ENCODE measurements at regions not wholly inside any gene's neighbourhood (a gene's known extent, or its start where the extent isn't known, plus 50 kb on each side); places are given as distances from the start of the nearest gene placed in this dataset.

DNA sequence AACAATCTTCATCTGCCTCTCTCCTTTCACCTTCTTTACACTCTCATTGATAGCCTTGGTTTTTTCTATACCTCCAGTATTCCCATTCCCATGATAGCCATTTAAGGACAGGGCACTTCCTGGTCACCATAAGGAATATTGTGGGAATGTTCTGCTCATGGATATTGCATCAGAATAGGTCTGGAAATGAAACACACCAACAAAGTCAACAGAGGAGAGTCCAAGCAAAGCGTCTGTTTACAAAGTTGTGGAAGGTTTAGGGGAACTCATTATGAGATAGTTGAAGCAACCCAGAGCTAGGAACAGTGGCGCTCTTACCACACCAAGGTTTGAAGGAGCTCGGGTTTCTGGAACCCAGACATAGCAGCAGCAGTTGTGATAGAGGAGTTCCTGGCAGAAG, 150.3 kb upstream of the TNP1 start:
- no peaks in the 10 kb centered on the region for H3K4me1 ChIP-seq
- TF ChIP-seq EP300 (IDR thresholded peaks at IDR 0.05) = no peak
- no peak for TF ChIP-seq POLR2A (IDR thresholded peaks at IDR 0.05)
- TF ChIP-seq, protein P1, sequence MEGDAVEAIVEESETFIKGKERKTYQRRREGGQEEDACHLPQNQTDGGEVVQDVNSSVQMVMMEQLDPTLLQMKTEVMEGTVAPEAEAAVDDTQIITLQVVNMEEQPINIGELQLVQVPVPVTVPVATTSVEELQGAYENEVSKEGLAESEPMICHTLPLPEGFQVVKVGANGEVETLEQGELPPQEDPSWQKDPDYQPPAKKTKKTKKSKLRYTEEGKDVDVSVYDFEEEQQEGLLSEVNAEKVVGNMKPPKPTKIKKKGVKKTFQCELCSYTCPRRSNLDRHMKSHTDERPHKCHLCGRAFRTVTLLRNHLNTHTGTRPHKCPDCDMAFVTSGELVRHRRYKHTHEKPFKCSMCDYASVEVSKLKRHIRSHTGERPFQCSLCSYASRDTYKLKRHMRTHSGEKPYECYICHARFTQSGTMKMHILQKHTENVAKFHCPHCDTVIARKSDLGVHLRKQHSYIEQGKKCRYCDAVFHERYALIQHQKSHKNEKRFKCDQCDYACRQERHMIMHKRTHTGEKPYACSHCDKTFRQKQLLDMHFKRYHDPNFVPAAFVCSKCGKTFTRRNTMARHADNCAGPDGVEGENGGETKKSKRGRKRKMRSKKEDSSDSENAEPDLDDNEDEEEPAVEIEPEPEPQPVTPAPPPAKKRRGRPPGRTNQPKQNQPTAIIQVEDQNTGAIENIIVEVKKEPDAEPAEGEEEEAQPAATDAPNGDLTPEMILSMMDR (IDR thresholded peaks at IDR 0.05) = no peak
- no peak for TF ChIP-seq POLR2AphosphoS5 (IDR thresholded peaks at IDR 0.05)
- no peak for DNase-seq
- no peaks in the 10 kb centered on the region for H3K36me3 ChIP-seq
- 85 to 96% methylated on average over 3 of the region's 3 CpGs for WGBS, 2 donors
- no peak for ATAC-seq (ENCODE audit: low FRiP score in 2 of 2)
- no peaks in the 10 kb centered on the region for H3K27me3 ChIP-seq
- no peak overlapping the region for H3K4me3 ChIP-seq
- no peaks in the 10 kb centered on the region for H3K9me3 ChIP-seq
- H3K27ac ChIP-seq = no peak overlapping the region

DNA sequence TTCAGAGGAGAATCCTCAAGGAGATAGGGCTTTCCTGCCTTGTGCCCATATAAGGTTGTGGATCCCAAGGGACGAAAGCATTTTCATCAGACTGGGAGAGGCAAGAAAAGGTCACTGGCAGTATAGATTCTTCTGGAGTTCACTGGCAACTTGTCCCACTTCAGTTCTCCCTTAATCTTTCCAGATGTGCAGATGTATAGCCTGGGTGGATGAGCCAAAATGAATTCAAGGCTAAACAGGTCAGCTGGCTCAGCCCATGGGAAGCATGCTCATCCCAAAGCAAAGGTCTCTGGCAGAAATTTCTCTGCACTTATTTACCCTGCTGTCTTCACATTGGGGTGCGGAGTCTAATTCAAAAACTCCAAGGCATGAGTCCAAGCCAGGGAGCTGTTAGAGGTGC, 148.9 kb upstream of the TNP1 start:
- Histone ChIP-seq H3K27ac (no peak overlapping the region), H3K27me3 (no peaks in the 10 kb centered on the region), H3K9me3 (no peaks in the 10 kb centered on the region), H3K4me1 (no peaks in the 10 kb centered on the region), H3K4me3 (no peak overlapping the region), H3K36me3 (no peaks in the 10 kb centered on the region)
- no peak for TF ChIP-seq POLR2A (IDR thresholded peaks at IDR 0.05)
- TF ChIP-seq, protein P1 (IDR thresholded peaks at IDR 0.05) = no peak
- no peak for TF ChIP-seq POLR2AphosphoS5 (IDR thresholded peaks at IDR 0.05)
- no peak for TF ChIP-seq EP300 (IDR thresholded peaks at IDR 0.05)
- no peak for DNase-seq
- WGBS, 2 donors = 94 to 100% methylated on average over 1 of the region's 2 CpGs
- ATAC-seq (ENCODE audit: low FRiP score in 2 of 2) = no peak

DNA sequence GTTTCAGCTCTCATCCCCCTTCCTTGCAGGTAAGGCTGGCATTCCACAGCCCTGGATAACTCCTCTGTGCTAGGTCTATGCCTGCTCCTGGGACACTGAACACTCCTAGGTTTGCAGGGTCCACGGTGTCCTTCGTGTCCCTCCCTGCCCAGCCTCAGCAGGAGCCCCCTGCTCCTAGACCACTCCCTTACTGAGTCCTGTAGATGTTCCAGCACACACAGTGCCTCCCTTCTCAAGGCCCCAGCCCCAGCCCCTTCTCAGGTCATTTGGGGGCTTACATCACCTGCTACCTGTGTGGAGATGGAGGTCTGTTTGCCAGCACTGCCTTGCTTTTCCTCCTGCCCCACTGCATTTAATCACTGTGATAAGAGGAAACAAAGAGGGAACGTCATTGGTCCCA, 146.4 kb upstream of the TNP1 start:
- Histone ChIP-seq H3K4me3 (no peak overlapping the region), H3K9me3 (no peaks in the 10 kb centered on the region), H3K36me3 (no peaks in the 10 kb centered on the region), H3K4me1 (no peaks in the 10 kb centered on the region), H3K27me3 (no peaks in the 10 kb centered on the region), H3K27ac (no peak overlapping the region)
- TF ChIP-seq, protein P1 (IDR thresholded peaks at IDR 0.05) = no peak
- no peak for TF ChIP-seq POLR2AphosphoS5 (IDR thresholded peaks at IDR 0.05)
- TF ChIP-seq POLR2A (IDR thresholded peaks at IDR 0.05) = no peak
- TF ChIP-seq EP300 (IDR thresholded peaks at IDR 0.05) = no peak
- DNase-seq (no peak), ATAC-seq (ENCODE audit: low FRiP score in 2 of 2) (no peak)
- 80% methylated on average over 3 of the region's 3 CpGs for WGBS, 2 donors

DNA sequence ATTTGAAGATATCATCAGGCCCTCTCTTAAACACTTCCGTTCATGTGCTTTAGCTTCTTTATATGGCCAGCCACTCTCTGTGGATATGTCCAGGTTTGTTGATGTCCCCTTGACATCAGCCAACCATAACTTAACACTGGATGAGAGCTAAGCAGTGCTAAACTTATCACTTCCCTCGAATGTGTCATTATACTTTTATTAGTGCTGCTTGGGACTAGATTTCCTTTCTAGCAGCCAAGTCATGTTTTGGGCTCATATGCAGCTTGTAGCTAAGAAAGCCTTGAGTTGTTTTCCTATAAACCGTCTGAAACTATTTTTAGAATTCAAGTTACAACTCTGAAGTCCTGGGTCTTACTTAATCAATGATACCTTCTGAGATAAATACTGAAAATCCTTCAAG, 144.8 kb upstream of the TNP1 start:
- WGBS, 2 donors = 67 to 68% methylated on average over 3 of the region's 3 CpGs
- no peaks in the 10 kb centered on the region for H3K9me3 ChIP-seq
- H3K4me3 ChIP-seq = no peak overlapping the region
- no peak overlapping the region for H3K27ac ChIP-seq
- H3K36me3 ChIP-seq = no peaks in the 10 kb centered on the region
- no peaks in the 10 kb centered on the region for H3K4me1 ChIP-seq
- no peak for ATAC-seq (ENCODE audit: low FRiP score in 2 of 2)
- TF ChIP-seq POLR2A (IDR thresholded peaks at IDR 0.05) (no peak), POLR2AphosphoS5 (IDR thresholded peaks at IDR 0.05) (no peak), EP300 (IDR thresholded peaks at IDR 0.05) (no peak)
- TF ChIP-seq, protein P1 (IDR thresholded peaks at IDR 0.05) = no peak
- no peak for DNase-seq
- no peaks in the 10 kb centered on the region for H3K27me3 ChIP-seq

DNA sequence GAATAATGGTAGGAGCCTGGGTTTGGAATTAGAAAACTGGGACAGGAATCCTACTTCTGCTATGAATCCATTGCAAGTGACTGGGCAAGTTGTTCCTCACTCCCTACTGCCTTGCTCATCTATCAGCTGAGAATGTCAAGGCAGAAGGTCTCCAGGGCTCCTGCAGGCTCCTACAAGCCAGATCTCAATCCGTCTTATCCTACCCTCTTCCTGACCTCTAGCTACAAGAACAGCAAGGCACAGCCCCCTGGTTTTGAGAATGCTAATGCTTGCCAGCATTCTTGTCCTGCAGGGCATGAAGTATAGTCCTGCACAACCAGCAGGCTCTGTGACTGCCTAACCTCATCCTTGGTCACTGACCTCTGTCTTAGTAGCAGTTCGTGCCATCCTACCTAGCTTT, 141.9 kb upstream of the TNP1 start:
- Histone ChIP-seq H3K9me3 (no peaks in the 10 kb centered on the region), H3K36me3 (no peaks in the 10 kb centered on the region), H3K27ac (no peak overlapping the region), H3K4me1 (no peaks in the 10 kb centered on the region), H3K4me3 (no peak overlapping the region), H3K27me3 (no peaks in the 10 kb centered on the region)
- no peak for TF ChIP-seq POLR2A (IDR thresholded peaks at IDR 0.05)
- TF ChIP-seq, protein P1 (IDR thresholded peaks at IDR 0.05) = no peak
- no peak for TF ChIP-seq POLR2AphosphoS5 (IDR thresholded peaks at IDR 0.05)
- TF ChIP-seq EP300 (IDR thresholded peaks at IDR 0.05) = no peak
- DNase-seq = no peak
- 88 to 96% methylated on average over 2 of the region's 2 CpGs for WGBS, 2 donors
- no peak for ATAC-seq (ENCODE audit: low FRiP score in 2 of 2)
